Thyroid gland (tissue), 4 donors: ENCODE measurements at regions not wholly inside any gene's neighbourhood (a gene's known extent, or its start where the extent isn't known, plus 50 kb on each side); places are given as distances from the start of the nearest gene placed in this dataset.

Experiments
- DNase-seq, 2 donors: peaks; one replicate each; pipeline ENCODE4 v3.0.0-alpha.2; 2019
- H3K27ac ChIP-seq, 3 donors: fragments of 200-600 bp; sonication (generic); 1 replicate in 2 of 3; 2 replicates in 1 of 3; pipeline ENCODE4 v1.5.1; 2016 to 2019; ENCODE audit warnings: mild to moderate bottlenecking in 1 of 3, moderate library complexity in 1 of 3
- H3K27me3 ChIP-seq: fragments of 200-600 bp; sonication (generic); one replicate; pipeline ENCODE4 v1.5.1; 2019
- H3K36me3 ChIP-seq, 2 donors: fragments of 200-600 bp; sonication (generic); one replicate each; pipeline ENCODE4 v1.5.1; 2016 to 2019
- H3K4me1 ChIP-seq, 2 donors: fragments of 200-600 bp; sonication (generic); one replicate each; pipeline ENCODE4 v1.5.1; 2017 to 2019
- H3K4me3 ChIP-seq, 3 donors: fragments of 200-600 bp; sonication (generic); replicated peaks in 1 of 3; 1 replicate in 2 of 3; 2 replicates in 1 of 3; pipeline ENCODE4 v1.5.1; 2016; ENCODE audit warnings: mild to moderate bottlenecking in 1 of 3
- H3K9me3 ChIP-seq: fragments of 200-600 bp; sonication (generic); one replicate; pipeline ENCODE4 v1.5.1; 2017
- CTCF ChIP-seq, 6 experiments: fragments of 200-600 bp in 3 of 6; fragments of 450-650 bp in 3 of 6; sonication (generic) in 3 of 6; IDR thresholded peaks; one replicate each; pipeline ENCODE4 v1.5.1; 2016 to 2019; ENCODE audit warnings: antibody characterized with exemption in 6 of 6, mild to moderate bottlenecking in 2 of 6, inconsistent platforms in 1 of 6, moderate library complexity in 1 of 6
- POLR2A ChIP-seq, 2 donors: fragments of 450-650 bp; IDR thresholded peaks; one replicate each; pipeline ENCODE4 v1.6.1; 2017; ENCODE audit warnings: antibody characterized with exemption in 2 of 2, mild to moderate bottlenecking in 2 of 2, moderate library complexity in 1 of 2
- WGBS, 2 donors: methylation state at CpG; one replicate each; pipeline ENCODE4 v1.1.5; 2017; 5-methylcytosine and 5-hydroxymethylcytosine counted together
- intact Hi-C: fragments of 100-400 bp; cut with DNase I; formaldehyde crosslinking; loops from one replicate; pipeline ENCODE4 v1.15.1; 2023

DNA sequence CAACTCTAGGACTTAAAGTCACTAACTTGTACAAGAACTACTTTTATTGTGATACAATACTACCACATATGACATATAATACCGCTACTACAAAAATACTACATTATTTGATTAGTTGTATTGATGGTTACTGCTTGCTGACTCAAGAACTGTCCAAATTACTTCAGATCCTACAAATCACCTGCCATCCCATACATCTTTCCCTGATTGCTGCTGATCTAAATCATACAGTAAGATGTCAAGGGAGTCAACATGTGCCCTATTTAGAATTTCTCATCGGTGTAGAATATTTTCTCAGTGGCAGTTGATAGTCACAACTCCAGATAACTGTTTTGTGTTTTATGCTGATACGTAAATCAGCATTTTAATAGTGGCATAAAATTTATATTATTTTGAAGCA lies 161.0 kb upstream of the DSEL start:
- Histone ChIP-seq H3K9me3 (no peaks in the 10 kb centered on the region), H3K27ac (no peak overlapping the region), H3K27me3 (no peaks in the 10 kb centered on the region), H3K4me3 (no peak overlapping the region), H3K4me1 (no peaks in the 10 kb centered on the region), H3K36me3 (no peaks in the 10 kb centered on the region)
- no peak for TF ChIP-seq POLR2A (IDR thresholded peaks at IDR 0.05)
- TF ChIP-seq CTCF (IDR thresholded peaks at IDR 0.05), result no peak
- intact Hi-C loops, result no loop called here
- 96 to 97% methylated on average over 3 of the region's 3 CpGs for WGBS, 2 donors
- DNase-seq, result no peak

DNA sequence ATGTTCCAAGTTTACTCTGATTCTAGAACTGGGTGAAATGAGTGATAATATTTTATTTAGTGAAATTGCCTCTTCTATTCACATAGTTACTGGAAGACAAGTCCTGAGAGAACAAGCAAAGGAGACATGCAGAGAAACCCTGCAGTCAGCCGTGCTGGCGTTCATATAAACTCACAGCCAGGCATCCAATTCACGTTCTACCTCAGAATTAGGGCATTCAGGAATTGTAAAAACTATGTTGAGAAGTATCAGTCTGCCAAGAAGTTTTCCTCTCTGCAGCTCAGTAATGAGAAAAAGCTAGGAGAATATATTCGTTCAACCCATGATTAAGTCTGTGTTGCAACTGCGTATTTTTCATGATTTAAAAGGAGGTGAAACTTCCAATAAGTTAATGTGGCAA lies 156.2 kb upstream of the DSEL start:
- intact Hi-C loops, result no loop called here
- Histone ChIP-seq H3K4me1 (no peaks in the 10 kb centered on the region), H3K4me3 (no peak overlapping the region), H3K9me3 (no peaks in the 10 kb centered on the region), H3K27me3 (no peaks in the 10 kb centered on the region), H3K27ac (no peak overlapping the region), H3K36me3 (no peaks in the 10 kb centered on the region)
- WGBS, 2 donors, result 76 to 78% methylated on average over 5 of the region's 5 CpGs
- TF ChIP-seq POLR2A (IDR thresholded peaks at IDR 0.05), result no peak
- TF ChIP-seq CTCF (IDR thresholded peaks at IDR 0.05), result no peak
- DNase-seq, result no peak

DNA sequence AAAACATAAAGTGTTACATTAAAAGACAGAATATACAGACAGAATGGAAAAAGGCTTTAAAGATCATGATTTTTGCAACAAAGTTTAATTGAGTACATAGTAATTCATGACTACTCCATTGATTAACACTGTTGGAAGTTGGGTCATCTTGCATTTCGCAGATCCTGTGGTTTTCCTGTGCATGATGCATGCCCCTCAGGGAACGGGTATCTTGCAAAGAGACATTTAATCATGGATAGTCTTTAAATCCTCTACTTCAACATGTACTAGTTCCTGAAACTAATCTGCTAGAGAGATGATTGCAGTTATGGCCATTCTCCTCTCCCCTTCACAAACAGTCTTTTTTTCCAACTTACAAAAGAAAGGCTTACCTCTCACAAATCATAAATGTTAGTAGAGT lies 155.6 kb upstream of the DSEL start:
- DNase-seq, result no peak
- intact Hi-C loops, result no loop called here
- H3K27me3 ChIP-seq, result no peaks in the 10 kb centered on the region
- 82 to 90% methylated on average over 2 of the region's 2 CpGs for WGBS, 2 donors
- H3K9me3 ChIP-seq, result no peaks in the 10 kb centered on the region
- TF ChIP-seq CTCF (IDR thresholded peaks at IDR 0.05) (no peak), POLR2A (IDR thresholded peaks at IDR 0.05) (no peak)
- H3K4me1 ChIP-seq, result no peaks in the 10 kb centered on the region
- no peak overlapping the region for H3K27ac ChIP-seq
- H3K36me3 ChIP-seq, result no peaks in the 10 kb centered on the region
- H3K4me3 ChIP-seq, result no peak overlapping the region

DNA sequence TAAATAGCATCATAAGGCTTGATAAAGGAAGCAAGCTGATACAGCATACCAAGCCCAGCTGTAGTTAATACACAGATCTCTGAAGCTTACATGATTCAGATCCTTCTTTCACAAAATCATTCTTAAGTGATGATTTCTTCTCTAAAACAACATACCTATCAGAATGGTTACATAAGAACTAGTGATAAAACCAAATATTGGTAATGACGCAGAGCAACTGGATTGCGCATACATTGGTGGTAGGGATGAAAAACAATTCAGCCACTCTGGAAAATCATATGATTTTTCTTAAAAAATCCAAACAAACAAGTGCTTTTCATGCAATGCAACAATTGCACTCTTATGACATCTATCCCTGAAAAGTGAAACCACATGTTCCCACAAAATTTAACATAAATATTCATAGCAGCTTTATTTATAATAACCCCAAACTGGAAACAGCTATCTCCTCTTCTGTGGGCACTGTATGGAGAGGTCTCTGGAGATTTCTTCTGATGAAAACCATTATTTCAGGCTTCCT lies 153.6 kb upstream of the DSEL start:
- 89 to 93% methylated on average over 2 of the region's 2 CpGs for WGBS, 2 donors
- H3K27me3 ChIP-seq, result no peaks in the 10 kb centered on the region
- H3K27ac ChIP-seq, result no peak overlapping the region
- H3K36me3 ChIP-seq, result no peaks in the 10 kb centered on the region
- intact Hi-C loops, result no loop called here
- H3K9me3 ChIP-seq, result no peaks in the 10 kb centered on the region
- H3K4me1 ChIP-seq, result no peaks in the 10 kb centered on the region
- no peak for DNase-seq
- TF ChIP-seq CTCF (IDR thresholded peaks at IDR 0.05), result no peak
- H3K4me3 ChIP-seq, result no peak overlapping the region

DNA sequence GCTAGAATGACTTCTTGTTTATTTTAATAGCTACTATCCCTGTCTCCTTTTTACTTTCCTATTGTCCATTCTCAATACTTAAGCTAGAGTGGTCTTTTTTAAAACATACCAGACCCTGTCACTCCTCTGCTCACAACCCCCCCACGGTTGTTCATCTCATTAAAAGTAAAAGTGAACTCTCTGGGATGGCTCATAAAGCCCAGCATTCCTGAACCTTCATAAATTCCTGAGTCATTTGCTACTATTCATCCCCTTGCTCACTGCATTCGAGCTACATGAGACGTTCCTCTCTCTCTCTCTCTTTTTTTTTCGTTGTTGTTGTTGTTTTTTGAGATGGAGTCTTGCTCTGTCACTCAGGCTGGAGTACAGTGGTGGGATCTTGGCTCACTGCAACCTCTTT lies 148.7 kb upstream of the DSEL start:
- H3K27me3 ChIP-seq, result no peaks in the 10 kb centered on the region
- no peaks in the 10 kb centered on the region for H3K4me1 ChIP-seq
- no peak for DNase-seq
- no peak overlapping the region for H3K27ac ChIP-seq
- intact Hi-C loops, result no loop called here
- H3K4me3 ChIP-seq, result no peak overlapping the region
- TF ChIP-seq POLR2A (IDR thresholded peaks at IDR 0.05) (no peak), CTCF (IDR thresholded peaks at IDR 0.05) (no peak)
- H3K9me3 ChIP-seq, result no peaks in the 10 kb centered on the region
- 64 to 70% methylated on average over 4 of the region's 4 CpGs for WGBS, 2 donors
- H3K36me3 ChIP-seq, result no peaks in the 10 kb centered on the region
